ENCODE measurements at regions not wholly inside any gene's neighbourhood (a gene's known extent, or its start where the extent isn't known, plus 50 kb on each side); places are given as distances from the start of the nearest gene placed in this dataset.

DNA sequence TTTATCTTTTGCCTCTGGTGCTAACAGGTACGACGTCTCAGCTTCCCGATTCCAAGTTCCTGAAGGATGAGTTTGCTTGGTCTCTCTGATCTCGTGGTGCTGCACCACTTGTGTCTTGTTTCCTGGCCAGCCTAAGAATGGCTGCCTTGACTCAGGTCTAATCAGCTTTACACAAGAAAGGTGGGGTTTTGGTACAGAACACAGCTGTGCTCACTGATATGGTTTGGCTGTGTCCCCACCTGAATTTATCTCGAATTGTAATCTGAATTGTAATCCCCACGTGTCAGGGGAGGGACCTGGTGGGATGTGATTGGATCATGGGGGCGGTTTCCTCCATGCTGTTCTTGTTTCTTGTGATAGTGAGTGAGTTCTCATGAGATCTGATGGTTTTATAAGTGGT, 305.3 kb upstream of the NOCT start:
- TF ChIP-seq, protein P1, sequence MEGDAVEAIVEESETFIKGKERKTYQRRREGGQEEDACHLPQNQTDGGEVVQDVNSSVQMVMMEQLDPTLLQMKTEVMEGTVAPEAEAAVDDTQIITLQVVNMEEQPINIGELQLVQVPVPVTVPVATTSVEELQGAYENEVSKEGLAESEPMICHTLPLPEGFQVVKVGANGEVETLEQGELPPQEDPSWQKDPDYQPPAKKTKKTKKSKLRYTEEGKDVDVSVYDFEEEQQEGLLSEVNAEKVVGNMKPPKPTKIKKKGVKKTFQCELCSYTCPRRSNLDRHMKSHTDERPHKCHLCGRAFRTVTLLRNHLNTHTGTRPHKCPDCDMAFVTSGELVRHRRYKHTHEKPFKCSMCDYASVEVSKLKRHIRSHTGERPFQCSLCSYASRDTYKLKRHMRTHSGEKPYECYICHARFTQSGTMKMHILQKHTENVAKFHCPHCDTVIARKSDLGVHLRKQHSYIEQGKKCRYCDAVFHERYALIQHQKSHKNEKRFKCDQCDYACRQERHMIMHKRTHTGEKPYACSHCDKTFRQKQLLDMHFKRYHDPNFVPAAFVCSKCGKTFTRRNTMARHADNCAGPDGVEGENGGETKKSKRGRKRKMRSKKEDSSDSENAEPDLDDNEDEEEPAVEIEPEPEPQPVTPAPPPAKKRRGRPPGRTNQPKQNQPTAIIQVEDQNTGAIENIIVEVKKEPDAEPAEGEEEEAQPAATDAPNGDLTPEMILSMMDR (IDR thresholded peaks at IDR 0.05; ENCODE audit: borderline replicate concordance, control extremely low read depth, extremely low read depth, insufficient read depth, missing control alignments) = no peak
- in situ Hi-C loops (cut with MboI; ENCODE audit: low sequenced_read_pairs, unreplicated experiment) = no loop called here
- no peak for DNase-seq (ENCODE audit: low spot score)

DNA sequence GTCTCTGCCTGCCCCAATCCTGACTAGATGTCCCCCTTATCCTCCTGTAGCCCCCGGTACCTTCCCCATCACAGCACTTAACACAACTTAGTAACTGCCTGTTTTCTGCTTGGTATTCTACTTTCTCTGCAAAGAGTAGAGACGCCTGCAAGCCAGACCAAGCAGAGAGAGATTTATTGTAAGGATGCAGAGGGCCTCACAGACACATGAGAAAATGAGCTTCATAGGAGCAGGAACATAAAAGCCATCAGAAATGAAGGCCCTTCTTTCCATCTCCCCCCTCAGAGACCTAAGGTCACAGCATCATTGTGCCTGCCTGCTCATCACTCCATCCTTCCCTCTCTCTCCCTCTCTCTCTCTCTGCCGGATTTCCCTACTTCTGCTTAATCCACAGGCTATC, 305.7 kb upstream of the NOCT start:
- in situ Hi-C loops (cut with MboI; ENCODE audit: low sequenced_read_pairs, unreplicated experiment) = no loop called here
- no peak for DNase-seq (ENCODE audit: low spot score)
- TF ChIP-seq, protein P1 (IDR thresholded peaks at IDR 0.05; ENCODE audit: borderline replicate concordance, control extremely low read depth, extremely low read depth, insufficient read depth, missing control alignments) = no peak

DNA sequence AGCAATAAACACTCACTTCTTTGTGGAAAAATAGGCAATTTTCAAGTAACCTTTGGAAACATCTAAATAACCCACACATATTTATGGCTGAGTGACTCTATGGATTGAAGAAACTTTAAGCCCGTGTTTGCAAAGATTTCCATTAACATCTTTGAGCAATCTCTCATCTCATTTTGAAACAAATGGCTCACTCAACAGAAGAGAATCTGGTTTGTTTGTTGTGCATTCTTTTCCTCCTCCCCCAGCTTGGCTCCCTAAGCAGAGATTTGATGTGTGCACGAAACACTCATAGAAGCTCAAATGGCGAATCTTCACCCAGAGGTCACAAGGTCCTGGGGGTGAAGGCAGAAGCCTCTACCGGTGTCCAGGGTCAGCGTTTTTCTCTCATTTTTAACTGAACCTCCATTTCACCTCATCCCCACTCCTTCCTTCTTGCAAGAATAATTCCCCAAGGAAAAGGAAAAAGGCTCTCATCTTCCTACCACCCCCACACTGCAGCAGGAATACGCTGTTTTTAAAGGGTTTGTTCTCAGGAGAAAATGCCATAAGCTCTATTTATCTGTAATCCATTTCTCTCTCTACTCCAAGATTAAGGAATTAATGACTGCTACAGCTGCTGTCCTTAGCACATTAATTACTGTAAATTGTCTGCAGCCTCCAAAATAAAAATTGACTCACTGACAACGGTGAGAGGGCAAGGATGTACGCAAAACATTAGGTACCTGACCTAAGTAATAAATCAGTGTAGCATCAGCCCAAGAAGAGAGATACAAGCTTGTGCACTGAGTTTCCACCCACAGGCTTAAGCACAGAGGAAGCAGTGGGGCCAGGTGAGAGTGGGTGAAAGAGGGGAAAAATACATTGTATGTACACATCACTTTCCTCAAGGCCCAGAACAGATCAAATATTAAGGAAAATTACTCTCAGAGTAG, 307.6 kb upstream of the NOCT start:
- DNase-seq (ENCODE audit: low spot score) = no peak
- in situ Hi-C loops (cut with MboI; ENCODE audit: low sequenced_read_pairs, unreplicated experiment) = no loop called here
- TF ChIP-seq, protein P1 (IDR thresholded peaks at IDR 0.05; ENCODE audit: borderline replicate concordance, control extremely low read depth, extremely low read depth, insufficient read depth, missing control alignments) = no peak

DNA sequence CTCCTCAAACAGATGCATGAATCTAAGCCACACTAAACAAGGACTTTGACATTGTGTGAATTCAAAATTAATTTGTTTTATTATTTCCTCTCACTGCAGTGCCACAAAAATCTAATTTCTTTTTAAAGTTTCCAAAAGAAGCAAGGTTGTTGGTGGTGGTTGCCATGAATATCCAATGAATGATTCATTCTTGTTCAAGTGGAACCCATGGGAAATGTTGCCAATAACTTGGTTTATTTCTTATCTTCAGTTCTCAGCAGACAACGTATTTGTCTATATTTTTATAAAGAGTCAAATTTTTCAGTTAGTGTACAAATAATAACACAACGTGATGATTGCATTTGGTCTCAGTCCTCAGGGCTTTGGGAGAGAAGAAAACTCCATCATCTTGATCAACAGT, 309.4 kb upstream of the NOCT start:
- no peak for DNase-seq (ENCODE audit: low spot score)
- in situ Hi-C loops (cut with MboI; ENCODE audit: low sequenced_read_pairs, unreplicated experiment) = no loop called here
- TF ChIP-seq, protein P1 (IDR thresholded peaks at IDR 0.05; ENCODE audit: borderline replicate concordance, control extremely low read depth, extremely low read depth, insufficient read depth, missing control alignments) = no peak

DNA sequence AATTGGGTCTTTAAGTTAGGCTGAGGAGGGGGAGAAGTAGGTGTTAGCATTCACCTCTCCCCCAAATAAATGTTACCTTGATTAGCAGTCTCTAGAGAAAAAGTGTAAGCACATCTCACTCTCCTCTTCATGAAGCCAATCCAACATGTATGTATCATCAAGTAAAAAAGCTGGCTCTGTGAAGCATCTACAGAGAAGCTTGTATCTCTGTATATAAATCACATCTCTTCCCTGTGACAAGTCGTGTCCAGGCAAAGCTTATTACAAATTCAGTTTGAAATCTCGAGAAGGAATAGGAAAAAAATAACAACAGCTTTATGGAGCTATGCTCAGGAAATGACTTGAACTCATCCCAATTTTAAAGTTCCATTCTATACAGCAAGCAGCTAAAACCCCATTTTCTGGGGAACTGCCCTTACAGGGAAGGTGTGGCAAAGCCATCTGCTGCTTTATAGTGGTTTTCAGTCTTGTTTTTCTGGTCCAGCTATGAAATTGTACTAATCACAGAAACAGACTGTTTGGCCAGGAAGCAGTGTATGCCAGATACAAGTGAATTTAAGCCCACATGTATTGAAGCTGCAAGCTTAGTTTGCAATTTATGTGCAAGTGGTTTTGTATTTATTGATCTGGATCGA, 313.3 kb upstream of the NOCT start:
- in situ Hi-C loops (cut with MboI; ENCODE audit: low sequenced_read_pairs, unreplicated experiment) = no loop called here
- TF ChIP-seq, protein P1 (IDR thresholded peaks at IDR 0.05; ENCODE audit: borderline replicate concordance, control extremely low read depth, extremely low read depth, insufficient read depth, missing control alignments) = no peak
- no peak for DNase-seq (ENCODE audit: low spot score)

DNA sequence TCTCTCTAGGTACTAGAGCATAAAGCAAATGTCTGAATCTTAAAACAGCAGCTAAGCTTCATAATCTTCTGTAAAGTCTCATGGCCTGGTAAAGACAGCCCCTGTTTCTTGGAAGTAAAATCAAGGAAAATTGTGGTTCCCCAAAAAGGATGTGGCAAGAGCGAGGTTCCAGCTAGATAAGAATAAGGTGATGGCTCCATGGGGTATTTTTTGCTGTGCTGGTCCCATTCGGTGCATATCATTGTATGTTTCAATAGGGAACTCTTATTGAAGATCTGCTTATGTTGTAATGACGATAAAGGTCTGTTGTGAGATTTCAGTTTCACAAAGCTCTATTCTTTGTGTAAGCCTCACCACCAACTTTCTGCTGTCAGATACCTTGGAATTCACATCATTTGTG, 316.9 kb upstream of the NOCT start:
- in situ Hi-C loops (cut with MboI; ENCODE audit: low sequenced_read_pairs, unreplicated experiment) = no loop called here
- DNase-seq (ENCODE audit: low spot score) = no peak
- TF ChIP-seq, protein P1 (IDR thresholded peaks at IDR 0.05; ENCODE audit: borderline replicate concordance, control extremely low read depth, extremely low read depth, insufficient read depth, missing control alignments) = no peak

Data from GM13976 (cell line).